HFF-Myc (cell line): ENCODE measurements at regions not wholly inside any gene's neighbourhood (a gene's known extent, or its start where the extent isn't known, plus 50 kb on each side); places are given as distances from the start of the nearest gene placed in this dataset.

Experiments
- DNase-seq: peaks from one replicate; pipeline ENCODE4 v3.0.0-alpha.2; 2011; ENCODE audit warnings: low read depth; ENCODE audit errors: extremely low read depth
- H3K4me3 ChIP-seq: replicated peaks from 2 replicates; pipeline ENCODE4 v1.5.1; 2011; ENCODE audit warnings: low read depth, mild to moderate bottlenecking, control low read depth, low read length
- TF ChIP-seq, protein P1 (sequence below): IDR thresholded peaks from 2 replicates; pipeline ENCODE4 v1.5.1; 2012; ENCODE audit warnings: mild to moderate bottlenecking, low read depth, low read length, control low read depth; ENCODE audit errors: missing control alignments

GRCh38 chr12:98385641-98386040 lies 129.7 kb upstream of the TMPO start:
- TF ChIP-seq, protein P1, sequence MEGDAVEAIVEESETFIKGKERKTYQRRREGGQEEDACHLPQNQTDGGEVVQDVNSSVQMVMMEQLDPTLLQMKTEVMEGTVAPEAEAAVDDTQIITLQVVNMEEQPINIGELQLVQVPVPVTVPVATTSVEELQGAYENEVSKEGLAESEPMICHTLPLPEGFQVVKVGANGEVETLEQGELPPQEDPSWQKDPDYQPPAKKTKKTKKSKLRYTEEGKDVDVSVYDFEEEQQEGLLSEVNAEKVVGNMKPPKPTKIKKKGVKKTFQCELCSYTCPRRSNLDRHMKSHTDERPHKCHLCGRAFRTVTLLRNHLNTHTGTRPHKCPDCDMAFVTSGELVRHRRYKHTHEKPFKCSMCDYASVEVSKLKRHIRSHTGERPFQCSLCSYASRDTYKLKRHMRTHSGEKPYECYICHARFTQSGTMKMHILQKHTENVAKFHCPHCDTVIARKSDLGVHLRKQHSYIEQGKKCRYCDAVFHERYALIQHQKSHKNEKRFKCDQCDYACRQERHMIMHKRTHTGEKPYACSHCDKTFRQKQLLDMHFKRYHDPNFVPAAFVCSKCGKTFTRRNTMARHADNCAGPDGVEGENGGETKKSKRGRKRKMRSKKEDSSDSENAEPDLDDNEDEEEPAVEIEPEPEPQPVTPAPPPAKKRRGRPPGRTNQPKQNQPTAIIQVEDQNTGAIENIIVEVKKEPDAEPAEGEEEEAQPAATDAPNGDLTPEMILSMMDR: no peak
- no peak for DNase-seq
- H3K4me3 ChIP-seq: no peak overlapping the region

- TF ChIP-seq, protein P1: no peak
- no peak overlapping the region for H3K4me3 ChIP-seq
- no peak for DNase-seq
Measured at GRCh38 chr12:98387444-98387843, 127.9 kb upstream of the TMPO start.

DNA sequence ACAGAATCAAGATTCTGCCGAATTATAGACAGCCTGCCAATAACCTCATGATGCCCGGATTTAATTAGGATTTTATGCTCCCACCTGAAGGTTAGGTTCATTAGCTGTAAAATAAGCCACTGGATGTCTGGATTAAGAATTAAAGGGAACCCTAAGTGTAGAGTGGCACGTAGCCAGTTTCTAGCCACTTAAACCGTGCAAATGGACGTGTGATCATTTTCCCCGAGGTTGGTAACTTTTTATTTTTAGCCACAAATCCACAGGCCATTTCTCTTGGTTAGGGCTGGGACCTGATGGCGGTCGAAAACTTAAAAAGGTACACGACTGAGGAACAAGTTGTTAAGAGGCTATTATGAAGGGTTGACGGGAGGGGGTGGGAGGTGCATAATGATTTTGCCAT lies 127.3 kb upstream of the TMPO start:
- DNase-seq: no peak

GRCh38 chr12:98389593-98389992 lies 125.8 kb upstream of the TMPO start:
- no peak for DNase-seq
- TF ChIP-seq, protein P1: no peak
- H3K4me3 ChIP-seq: no peak overlapping the region

More for the DNA sequence above, 127.3 kb upstream of the TMPO start:
- TF ChIP-seq, protein P1: no peak
- H3K4me3 ChIP-seq: no peak overlapping the region

GRCh38 chr12:98397323-98398105 lies 117.9 kb upstream of the TMPO start:
- H3K4me3 ChIP-seq: peak overlapping the region; percentile 22; the same call in 1 of the 2 replicates
- TF ChIP-seq, protein P1: peak; percentile 86
- peak; percentile 61 for DNase-seq

DNA sequence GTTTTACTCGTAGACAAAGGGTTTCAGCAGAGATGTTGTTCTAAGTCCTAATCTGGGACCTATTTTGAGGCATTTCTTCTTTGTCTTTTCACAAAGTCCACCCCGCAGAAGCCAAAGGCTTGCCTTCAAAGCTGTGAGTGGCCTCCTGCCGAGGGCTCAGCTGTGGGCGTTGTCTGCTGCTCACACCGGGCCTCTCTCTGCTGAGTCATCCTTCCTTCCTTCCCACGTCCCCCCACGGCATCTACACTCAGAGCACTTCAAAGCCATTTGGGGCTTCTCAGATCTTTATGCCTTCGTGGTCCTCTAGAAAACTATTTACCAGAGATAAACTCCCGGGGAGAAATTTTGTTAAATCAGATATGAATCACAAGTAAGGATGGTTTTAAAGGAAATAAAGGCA lies 115.9 kb upstream of the TMPO start:
- no peak overlapping the region for H3K4me3 ChIP-seq
- TF ChIP-seq, protein P1: no peak
- DNase-seq: peak; percentile 39
